ENCODE measurements at regions not wholly inside any gene's neighbourhood (a gene's known extent, or its start where the extent isn't known, plus 50 kb on each side); places are given as distances from the start of the nearest gene placed in this dataset.

- TF ChIP-seq, protein P1, sequence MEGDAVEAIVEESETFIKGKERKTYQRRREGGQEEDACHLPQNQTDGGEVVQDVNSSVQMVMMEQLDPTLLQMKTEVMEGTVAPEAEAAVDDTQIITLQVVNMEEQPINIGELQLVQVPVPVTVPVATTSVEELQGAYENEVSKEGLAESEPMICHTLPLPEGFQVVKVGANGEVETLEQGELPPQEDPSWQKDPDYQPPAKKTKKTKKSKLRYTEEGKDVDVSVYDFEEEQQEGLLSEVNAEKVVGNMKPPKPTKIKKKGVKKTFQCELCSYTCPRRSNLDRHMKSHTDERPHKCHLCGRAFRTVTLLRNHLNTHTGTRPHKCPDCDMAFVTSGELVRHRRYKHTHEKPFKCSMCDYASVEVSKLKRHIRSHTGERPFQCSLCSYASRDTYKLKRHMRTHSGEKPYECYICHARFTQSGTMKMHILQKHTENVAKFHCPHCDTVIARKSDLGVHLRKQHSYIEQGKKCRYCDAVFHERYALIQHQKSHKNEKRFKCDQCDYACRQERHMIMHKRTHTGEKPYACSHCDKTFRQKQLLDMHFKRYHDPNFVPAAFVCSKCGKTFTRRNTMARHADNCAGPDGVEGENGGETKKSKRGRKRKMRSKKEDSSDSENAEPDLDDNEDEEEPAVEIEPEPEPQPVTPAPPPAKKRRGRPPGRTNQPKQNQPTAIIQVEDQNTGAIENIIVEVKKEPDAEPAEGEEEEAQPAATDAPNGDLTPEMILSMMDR (IDR thresholded peaks at IDR 0.05; ENCODE audit: low read depth, low read length, poor library complexity, severe bottlenecking): no peak
- no peak for TF ChIP-seq EZH2phosphoT487 (IDR thresholded peaks at IDR 0.05; ENCODE audit: borderline replicate concordance, low read length)
Observed at GRCh38 chr11:19576903-19577302, 135.7 kb upstream of the NAV2 start.
